NOMO-1 (cell line): ENCODE measurements at regions not wholly inside any gene's neighbourhood (a gene's known extent, or its start where the extent isn't known, plus 50 kb on each side); places are given as distances from the start of the nearest gene placed in this dataset.

ENCODE experiments used
- DNase-seq, 2 experiments: peaks; one replicate each; lab custom pipeline; 2025; ENCODE audit not compliant: unreplicated experiment in 2 of 2; lab: John Stamatoyannopoulos, UW

GRCh38 chr4:24637173-24637572 is 52.8 kb upstream of the DHX15 start:
- no peak for DNase-seq

DNA sequence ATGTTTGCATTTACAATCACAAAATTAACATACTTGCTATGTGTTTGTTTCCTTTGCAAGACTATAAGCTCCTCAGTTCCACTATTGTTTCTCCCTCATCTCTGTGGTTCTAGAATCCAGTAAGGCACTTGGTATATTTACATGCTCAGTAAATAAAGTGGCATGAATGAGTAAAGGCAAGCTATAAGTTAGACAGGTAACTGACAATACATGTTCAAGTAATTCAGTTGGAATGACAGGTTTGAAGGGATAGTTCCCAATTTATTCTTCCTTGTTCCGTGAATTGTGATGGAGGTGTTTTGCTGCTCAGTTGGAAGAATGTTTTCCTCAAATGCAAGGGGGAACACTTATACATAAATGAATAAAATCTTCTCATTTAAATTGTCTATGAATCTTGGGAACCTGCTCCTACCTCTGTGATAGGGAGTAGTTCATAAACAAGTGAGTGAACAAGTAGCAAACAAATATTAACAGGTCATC is 54.1 kb upstream of the DHX15 start:
- DNase-seq: no peak

GRCh38 chr4:24639714-24640113 is 55.4 kb upstream of the DHX15 start:
- no peak for DNase-seq

GRCh38 chr4:24640366-24640765 is 56.0 kb upstream of the DHX15 start:
- DNase-seq: no peak

DNA sequence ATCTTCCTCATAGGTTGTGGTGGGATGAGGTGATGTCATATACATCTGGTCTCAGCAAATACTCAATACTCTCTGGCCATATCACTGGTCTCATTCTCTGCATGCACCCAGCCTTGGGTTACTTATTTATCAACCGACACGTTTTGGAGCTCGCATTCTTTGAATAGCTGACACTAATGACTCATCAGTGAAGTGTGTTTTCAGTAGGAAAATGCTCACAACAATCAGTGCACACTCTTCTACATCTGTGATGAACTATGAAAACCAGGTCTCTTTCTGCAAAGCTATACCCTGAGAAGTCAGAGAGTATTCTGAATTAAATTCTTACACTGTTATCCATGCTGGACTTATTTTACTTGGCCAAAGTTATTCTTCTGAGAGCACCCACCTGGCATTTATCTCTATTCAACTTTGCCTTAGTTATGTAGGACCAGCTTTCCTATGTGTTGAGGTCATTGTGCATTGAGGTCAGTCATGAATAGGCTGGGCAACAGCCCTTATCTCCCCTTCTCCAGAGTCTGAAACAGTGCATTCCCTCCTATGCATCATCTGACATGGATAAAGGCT is 58.7 kb upstream of the DHX15 start:
- DNase-seq: no peak

GRCh38 chr4:24643774-24644520 is 59.6 kb upstream of the DHX15 start:
- DNase-seq: no peak

- DNase-seq: no peak
Observed at GRCh38 chr4:24644983-24645764, 60.8 kb upstream of the DHX15 start.

- no peak for DNase-seq
Observed at GRCh38 chr4:24645765-24646550, 61.6 kb upstream of the DHX15 start.

- no peak for DNase-seq
Observed at GRCh38 chr4:24646798-24647460, 62.6 kb upstream of the DHX15 start.

DNA sequence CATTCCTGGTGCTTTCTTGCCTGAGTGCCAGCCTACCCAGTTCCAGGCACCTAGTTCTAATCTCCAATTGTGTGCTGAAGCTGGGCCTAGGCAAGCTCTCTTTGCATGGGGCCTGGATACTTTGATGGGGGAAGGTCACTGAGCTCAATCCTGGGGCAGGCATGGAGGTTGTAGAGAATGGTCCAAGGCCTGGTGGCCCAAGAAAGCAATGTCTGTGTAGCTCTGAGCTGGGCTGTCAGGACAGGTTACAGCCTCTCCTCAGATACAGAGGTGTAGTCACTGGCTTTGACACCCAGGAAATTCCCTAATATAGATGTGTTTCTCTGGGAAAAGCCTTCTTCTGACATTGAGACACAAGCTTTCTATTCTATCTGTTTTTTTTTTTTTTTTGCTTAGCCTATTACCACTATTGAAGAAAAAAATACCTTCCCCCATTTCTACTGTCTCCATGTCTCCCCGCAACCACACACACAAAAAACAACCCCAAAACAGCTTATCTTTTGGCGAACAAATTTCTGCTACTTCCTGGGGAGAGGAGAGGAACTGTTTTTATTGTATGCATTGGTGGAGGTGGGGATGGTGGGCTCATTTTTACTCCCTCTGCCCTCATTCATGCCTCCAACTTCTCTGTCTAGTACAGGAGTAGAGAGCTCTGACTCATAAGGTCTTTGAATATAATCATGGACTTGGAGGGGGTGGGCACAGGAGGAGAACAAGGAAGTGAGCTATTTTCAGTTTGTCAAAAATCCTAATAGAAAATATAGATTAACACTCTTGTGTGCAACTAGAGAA is 66.7 kb upstream of the DHX15 start:
- DNase-seq: peak; percentile 55 to 61

DNA sequence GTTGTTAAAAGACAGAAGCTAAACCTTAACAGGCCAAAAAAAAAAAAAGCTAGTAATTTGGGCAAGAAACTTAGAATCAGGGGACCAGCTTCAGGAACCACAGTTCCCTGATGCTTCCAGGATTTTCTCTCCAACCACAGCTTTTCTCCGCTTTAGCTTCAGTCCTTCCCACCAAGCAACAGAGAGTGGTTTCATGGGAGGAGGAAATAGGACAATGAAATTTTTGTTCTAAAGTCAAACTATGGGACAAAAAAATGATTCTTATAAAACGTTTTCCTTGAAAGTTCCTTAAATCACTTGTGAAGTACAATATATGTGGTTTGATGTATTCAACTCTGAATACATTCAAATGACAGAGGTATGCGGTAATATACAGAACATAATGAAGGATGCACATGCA is 71.0 kb upstream of the DHX15 start:
- DNase-seq: no peak

- peak in 1 of 2 experiments; percentile 13 for DNase-seq
Observed at GRCh38 chr4:24655971-24656370, 71.6 kb upstream of the DHX15 start.

DNA sequence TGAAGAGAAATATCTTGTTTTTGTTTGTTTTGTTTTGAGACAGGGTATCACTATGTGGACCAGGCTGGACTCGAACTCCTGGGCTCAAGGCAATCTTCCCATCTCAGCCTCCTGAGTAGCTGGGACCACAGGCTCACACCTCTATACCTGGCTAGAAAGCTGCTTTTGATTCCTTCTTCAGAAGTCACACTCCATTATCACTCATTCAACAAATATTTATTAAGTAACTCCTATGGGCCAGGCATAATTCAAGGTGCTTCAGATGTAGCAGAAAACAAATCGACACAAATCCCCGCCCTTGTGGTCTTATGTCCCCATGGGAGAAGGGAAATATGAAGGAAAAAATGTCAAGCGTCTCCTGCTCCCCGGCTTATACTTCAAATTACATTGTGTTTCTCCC is 72.6 kb upstream of the DHX15 start:
- no peak for DNase-seq

- DNase-seq: peak; percentile 44 to 62
Observed at GRCh38 chr4:24657768-24658617, 73.6 kb upstream of the DHX15 start.

- no peak for DNase-seq
Observed at GRCh38 chr4:24659241-24659961, 75.0 kb upstream of the DHX15 start.

GRCh38 chr4:24662056-24662455 is 77.7 kb upstream of the DHX15 start:
- DNase-seq: no peak

- DNase-seq: no peak
Observed at GRCh38 chr4:24662542-24662941, 78.2 kb upstream of the DHX15 start.

- no peak for DNase-seq
Observed at GRCh38 chr4:24664956-24665355, 80.6 kb upstream of the DHX15 start.
